GM19463 (cell line): ENCODE measurements at regions not wholly inside any gene's neighbourhood (a gene's known extent, or its start where the extent isn't known, plus 50 kb on each side); places are given as distances from the start of the nearest gene placed in this dataset.

Source experiments
- ATAC-seq: cut with Tn5 transposase; IDR thresholded peaks from one replicate; pipeline ENCODE4 v1.9.1; 2021; ENCODE audit warnings: mild to moderate bottlenecking, moderate library complexity; ENCODE audit not compliant: unreplicated experiment

DNA sequence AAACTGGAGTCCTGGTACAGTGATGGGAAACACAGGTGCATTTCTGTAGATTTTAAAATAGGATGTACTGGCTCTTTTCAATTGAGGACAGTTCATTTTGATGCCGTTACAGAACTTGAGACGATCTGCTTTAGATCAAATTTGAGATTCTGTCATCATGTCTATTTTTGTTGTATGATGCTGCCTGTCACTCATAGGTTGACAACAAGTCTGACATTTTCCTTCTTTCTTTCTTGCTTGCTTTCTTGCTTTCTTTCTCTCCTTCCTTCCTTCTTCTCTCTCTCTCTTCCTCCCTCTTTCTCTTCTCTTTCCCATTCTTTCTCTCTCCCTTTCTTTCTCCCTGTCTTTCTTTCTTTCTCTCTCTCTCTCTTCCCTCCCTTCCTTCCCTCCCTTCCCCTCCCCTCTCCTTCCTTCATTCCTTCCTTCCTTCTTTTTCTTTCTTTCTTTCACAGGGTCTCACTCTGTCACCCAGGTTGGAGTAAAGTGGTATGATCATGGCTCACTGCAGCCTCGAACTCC, 152.6 kb upstream of the SGK1 start:
- no peak for ATAC-seq

DNA sequence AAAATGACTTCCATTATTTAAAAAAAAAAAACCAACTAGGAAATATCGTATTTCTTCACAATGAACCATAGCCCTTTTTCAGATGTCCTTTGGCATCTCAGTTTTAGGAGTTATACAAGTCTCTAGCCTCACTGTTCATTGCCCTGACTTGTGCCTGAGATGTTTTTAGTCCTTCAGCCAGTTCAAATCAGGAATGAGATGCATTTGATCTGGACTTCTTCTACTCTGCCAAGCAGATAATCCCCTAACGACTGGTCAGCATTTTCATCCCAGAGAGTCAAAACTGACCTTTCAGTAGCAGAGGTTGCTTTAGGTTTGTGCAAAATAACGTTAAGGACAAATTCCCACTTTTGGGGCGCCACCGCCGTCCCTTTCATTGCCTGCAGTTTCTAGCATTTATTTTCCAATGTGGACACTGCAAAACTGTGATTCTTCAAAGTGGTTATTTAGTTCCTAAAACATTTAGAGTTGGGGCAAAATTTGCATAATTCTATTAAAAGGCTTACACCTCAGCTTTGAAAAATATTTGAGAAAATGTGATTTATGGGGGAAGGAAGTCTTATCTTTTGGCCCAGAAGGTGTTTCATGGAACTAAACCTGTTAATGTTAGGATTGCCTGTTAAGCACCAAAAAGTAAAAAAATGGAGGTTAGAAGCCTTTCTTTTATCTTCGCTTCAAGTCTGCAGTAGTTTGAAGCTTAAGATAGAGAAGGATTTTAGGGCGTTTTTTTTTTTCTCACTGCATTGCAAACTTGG, 152.0 kb upstream of the SGK1 start:
- ATAC-seq = no peak

DNA sequence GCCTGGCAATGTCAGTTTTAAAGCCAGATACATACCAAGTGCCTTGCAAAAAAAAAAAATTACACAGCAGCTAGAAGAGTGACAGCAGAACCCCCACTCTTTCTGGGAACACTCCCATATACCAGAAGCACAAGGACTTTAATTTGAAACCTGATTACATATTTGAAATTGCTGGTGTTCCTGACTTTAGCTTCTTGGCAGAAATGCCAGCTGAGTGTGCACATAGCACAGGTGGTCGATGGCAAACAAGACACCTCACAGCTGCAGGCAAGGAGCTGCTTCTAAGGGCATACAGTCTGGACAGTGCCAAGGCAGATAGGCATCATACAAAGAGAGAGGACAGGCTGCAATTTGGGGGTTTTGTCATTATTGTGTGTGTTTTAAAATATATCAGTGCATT, 150.7 kb upstream of the SGK1 start:
- ATAC-seq = no peak

DNA sequence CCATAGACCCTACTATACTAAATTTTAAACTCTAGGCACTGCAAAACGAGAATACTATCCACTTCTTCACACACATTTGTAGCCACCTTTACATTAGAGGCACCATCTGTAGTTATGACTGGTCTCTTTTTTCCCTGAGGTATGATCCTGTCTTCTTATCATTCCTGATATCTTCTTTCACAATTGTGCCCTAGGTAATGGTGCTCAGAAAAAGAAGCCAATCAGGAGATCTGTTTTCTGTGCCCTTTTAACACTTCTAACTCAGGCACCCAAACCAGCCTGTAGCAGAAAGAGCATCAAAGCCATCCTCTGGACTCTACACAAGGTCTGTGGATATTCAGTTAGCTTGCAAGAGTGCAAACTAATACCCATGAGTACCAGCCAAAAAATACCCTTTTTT, 149.7 kb upstream of the SGK1 start:
- no peak for ATAC-seq

DNA sequence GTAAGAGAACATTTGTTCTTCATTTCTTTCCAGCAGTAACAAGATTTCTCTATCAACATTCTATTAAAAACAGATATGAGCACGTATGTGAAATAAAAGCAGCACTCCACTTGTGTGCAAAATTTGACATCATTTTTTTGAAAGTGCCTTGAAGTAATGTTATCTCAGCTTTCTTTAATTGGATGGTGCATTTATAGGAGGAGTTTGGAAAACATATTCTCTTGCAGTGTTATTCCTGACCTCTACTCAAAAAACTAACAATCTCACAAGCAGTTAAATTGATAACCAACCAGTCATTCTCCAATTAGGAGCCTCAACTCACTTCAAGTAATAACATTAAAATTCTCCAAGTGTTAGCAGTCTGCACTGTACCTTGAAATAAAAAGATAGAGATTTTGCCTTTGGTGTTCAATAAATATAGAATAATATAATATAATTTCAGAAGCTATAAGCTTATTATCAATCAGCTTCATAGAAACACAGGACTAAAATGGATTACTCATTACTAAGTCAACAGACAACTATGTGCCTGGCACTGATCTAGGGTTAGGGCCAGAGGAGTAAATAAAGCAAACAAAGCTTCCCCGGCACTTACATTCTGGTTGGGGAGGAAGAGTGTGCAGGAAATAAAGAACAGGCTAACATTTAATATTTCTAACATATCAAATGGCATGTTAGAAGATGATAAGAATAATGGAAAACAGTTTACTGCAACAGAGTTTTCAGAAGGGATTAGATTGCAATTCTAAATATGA, 149.0 kb upstream of the SGK1 start:
- no peak for ATAC-seq

DNA sequence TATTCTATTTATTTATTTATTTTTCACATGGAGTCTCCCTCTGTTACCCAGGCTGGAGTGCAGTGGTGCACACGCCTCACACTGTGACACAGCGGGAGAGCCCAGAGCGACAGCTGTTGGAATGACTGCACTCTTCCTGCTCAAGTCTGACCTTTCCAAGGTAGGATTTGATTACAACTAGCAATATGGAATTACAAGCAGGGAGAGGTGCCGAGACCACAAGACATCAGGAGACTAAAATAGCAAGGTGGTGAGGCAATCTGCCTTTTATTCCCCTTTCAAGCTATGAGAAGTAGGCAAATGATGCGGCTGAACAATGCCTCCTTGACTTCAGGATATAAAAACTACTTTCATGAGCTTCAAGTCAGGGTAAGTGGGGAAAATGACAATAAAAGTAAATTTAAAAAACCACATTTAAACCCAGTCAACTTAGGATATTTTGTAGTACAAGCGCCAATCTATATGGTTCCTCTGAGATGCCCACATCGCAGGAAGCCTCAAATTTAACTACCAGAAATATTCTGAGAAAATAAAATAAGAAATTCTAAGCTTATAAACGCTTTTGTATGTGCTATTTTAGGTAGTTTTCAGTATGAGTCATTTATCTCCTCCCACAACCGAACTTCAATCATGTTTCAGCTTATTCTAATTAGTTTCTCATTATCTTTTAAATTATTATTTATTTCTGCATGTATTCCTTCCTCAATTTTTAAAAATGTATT, 146.9 kb upstream of the SGK1 start:
- ATAC-seq = peak; percentile 65

DNA sequence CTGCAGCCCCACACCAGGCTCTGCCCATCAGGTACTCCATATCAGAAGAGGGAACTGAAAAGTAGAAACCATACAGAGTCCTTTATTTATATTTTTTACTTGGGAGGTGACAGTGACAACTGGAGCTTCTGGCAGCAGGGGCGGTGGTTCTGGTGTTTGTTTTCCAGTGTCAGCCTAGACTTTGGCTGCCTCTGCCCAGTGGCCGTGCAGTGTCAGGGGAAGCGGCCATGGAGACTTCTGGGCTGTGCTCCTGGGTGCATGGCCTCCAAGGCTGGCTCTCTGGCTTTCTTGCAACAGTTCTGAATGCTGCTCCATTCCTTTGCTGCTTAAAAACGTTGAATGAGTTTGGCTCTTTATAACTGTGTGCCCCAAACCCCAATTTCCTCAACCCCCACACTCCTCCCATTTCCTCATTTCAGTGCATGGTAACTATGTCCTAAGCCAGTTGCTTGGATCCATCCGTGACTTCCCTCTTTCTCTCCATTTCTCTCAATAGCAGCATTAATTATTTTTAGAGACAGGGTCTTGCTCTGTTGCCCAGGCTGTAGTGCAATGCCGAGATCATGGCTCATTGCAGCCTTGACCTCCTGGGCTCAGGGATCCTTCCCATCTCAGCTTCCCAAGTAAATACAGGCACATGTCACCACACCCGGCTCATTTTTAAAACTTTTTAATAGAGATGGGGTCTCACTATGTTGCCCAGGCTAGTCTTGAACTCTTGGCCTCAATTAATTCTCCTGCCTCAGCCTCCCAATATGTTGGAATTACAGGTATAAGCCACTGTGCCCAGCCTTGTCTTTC, 141.1 kb upstream of the SGK1 start:
- no peak for ATAC-seq

DNA sequence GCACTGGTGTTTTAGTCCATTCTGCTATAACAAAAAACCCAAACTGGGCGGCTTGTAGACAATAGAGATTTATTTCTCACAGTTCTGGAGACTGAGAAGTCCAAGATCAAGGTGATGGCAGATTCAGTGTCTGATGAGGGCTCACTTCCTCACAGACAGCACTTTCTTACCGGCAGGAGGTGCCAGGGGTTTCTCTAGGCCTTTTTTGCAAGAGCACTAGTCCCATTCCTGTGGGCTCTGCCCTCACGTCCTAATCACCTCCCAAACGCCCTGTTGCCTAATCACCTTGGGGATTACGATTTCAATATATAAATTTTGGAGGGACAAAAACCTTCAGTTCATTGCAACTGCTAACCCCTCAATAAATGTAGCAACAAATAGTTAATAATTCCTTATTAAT, 140.0 kb upstream of the SGK1 start:
- ATAC-seq = no peak

DNA sequence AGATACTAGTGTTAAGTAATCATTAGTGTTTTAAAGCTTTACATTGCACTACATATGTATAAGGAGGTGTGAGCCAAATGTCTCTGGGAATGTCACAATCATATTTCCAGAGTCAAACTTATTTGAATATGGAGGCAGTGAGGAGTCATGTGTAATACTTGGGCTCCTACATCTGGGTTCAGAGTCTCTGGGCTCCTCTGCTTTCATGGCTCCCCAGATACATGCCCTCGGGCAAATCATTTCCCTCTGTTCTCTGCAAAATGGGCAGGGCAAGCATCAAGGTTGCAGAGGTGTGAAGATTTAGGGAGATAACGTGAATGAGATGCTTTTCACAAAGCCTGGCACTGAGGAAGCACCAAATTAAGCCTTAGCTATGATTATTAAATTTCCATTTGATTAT, 138.3 kb upstream of the SGK1 start:
- no peak for ATAC-seq

DNA sequence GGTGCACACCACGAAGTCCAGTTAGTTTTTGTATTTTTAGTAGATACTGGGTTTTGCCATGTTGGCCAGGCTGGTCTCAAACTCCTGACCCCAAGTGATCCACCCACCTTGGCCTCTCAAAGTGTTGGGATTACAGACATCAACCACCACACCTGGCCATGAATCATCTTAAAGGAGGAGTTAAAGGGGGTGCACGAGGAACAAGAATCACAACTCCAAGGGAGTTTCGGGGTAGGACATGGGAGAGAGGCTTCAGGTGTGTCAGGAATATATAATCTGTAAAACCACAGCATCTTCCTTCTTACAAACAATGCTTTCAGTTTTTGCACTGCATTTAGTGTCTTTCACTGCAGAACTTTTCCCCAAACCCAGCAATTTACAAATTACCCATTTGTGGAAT, 137.4 kb upstream of the SGK1 start:
- no peak for ATAC-seq

DNA sequence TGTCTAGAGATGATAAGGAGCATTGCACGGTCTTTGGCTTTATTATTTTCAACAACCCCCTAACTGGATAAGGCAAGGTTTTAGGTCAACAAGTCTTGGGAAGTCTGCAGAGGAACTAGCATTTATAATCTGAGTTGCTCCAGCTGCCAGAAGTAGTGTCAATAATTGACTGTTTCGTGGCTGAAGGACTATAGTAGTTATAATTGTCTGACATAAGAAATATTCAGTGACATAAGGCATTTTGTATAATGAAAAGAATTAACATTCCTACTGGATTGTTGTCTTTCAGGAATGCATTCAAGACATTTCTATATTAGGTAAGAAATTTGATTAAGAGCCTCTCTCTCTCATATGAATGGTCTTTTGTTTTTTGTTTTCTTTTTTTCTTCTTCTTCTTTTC, 136.9 kb upstream of the SGK1 start:
- no peak for ATAC-seq

DNA sequence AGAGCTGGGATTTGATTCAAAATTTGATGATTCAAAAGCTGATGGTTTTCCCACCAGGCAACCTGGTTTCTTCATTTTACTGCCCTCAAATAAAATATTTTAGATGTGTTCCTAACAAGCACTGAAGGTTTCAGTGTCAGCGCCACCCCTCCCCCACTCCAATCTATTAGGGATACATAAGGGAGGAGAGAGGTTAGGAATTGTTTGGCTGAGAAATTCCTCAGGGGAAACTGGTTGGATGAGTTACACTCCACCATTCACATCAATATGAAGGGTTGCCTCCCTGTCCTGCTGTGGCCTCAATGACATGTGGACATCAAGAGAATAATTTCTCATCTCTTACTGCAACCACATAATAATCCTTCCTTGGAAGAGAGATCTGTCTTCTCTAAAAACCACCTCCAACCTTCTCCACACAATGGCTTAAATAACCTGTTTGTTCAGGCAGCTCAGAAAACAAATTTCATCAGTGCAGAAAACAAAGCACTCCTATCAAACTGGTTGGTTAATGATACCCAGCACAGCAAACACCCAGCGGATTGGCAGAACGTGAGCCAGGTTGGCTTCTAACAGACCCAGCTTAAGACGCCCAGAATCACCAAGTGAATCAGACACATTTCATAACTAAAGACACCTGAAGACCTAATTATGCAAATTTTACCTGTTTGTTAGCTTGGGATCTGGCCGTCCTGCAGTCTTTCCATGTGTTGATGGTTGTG, 136.0 kb upstream of the SGK1 start:
- ATAC-seq = no peak

DNA sequence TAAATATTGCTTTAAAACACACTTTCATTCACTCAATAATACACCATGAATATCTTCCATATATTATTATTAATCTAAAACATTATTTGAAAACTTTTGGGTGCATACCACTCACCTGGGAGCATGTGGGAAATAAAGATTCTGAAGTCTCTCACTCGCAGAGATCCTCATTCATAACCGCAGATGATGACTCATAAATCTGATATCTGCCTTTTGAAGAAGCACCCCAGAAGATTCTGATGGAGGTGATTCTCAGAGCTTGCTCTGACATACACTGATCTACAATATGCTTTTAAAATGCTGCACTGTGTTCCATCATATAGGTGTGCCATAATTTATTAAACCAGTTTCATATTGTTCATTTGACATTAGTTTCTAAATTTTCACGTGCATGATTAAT, 135.0 kb upstream of the SGK1 start:
- no peak for ATAC-seq

DNA sequence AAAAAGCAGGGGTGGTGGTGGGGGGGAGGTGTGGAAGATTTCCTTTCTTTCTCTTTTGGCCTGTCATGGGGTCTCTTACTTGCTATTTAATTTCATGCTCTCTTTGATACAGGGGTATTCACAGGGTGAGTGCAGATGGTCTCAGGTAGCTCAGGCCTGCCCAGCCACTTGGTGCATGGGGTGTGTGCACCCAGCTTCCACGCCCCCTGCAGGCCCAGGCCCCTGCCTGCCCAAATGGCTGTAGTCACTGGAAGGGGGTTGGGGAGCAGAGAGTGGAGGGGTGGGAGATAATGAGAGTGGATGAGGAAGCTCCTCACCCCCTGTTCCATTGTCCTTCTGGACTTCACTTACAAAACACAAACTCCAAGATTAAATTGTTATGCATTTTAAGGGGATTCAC, 133.6 kb upstream of the SGK1 start:
- no peak for ATAC-seq

DNA sequence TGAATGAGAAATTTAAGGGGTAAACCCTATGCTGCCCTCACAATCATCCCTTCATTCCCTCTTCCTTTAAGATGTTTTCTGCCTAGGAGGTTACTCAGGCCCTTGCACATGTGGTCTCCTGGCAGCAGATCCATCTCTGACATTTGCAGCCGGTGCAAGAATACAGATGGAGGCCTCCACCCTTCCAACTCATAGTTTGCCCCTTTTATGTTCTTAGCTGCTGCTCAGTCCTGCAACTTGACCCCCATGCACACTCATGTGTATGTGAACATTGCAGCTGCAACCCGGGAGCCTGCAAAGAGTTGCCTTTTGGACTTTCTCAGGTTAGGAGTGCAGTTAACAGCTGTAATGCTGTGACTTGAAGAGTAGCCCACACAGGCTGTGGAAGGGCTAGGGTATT, 131.9 kb upstream of the SGK1 start:
- no peak for ATAC-seq

DNA sequence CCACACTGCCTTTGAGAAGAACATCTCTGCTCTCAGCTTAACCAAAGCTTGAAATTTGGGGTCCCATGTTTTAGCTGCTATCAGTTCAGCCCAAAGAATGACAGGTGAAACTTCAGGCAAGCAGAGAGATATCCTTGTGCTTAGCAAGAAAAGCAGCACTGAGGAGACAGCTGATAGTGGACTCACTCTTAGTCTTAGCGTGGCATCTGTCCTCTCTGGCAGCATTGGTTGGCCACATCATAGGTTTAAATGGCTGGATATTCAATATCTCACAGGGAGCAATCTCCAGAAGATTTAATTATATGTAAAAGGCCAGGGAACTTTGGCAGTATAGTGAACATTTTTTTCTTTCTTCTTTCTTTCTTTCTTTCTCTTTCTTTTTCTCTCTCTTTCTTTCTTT, 131.1 kb upstream of the SGK1 start:
- ATAC-seq = no peak

DNA sequence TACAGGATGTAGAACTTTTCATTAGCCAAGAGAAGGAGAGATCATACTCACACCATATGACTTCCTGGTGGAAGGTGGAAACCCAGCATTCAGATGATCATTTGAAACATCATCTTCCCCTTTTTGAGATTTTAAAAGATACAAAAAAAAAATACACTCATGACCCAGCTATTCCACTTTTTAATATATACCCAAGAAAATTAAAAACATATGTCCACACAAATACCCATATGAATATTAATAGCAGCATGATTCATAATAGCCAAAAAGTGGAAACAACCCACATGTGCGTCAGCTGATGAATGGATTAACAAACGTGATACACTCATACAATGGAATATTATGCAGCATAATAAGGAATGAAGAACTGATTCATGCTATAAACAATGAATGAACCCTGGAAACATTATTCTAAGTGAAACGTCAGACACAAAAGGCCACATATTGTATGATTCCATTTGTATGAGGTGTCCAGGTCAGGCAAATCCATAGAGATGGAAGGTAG, 130.0 kb upstream of the SGK1 start:
- ATAC-seq = no peak

DNA sequence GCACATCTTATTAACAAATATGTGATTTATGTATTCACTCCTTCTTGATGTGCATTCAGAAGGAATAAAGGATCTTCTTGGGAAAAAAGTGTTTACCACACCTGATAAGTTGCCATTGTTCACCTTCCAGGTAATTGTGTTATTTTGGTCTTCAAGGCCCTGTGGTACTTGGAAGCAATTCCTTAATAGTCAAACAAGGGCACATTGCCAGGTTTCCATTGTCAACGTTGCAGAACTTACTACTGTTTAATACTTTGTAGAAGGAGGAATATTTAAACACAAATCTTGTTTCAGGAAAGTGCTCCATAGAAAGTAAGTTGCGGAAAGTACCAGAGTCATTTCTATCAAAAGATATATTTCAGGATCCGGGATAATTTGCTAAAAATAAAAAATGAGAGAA, 129.5 kb upstream of the SGK1 start:
- no peak for ATAC-seq

DNA sequence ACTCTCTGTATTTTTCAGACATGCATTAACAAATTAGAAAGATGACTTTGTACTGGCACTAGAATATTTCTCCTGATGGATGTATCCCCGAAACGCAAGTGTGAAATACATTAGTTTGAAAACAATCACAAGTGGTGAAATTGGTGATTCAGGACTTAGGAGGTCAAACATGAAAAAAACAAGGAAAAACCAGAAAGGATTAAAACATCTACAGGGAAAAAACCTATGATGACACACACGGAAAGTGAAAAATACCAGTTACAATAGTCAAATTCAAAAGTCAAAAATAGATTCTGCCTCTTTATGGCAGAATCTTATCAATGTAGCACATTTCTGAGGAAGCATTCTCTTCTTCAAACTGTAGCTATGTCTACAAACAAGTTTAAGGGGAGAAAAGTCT, 129.0 kb upstream of the SGK1 start:
- no peak for ATAC-seq

DNA sequence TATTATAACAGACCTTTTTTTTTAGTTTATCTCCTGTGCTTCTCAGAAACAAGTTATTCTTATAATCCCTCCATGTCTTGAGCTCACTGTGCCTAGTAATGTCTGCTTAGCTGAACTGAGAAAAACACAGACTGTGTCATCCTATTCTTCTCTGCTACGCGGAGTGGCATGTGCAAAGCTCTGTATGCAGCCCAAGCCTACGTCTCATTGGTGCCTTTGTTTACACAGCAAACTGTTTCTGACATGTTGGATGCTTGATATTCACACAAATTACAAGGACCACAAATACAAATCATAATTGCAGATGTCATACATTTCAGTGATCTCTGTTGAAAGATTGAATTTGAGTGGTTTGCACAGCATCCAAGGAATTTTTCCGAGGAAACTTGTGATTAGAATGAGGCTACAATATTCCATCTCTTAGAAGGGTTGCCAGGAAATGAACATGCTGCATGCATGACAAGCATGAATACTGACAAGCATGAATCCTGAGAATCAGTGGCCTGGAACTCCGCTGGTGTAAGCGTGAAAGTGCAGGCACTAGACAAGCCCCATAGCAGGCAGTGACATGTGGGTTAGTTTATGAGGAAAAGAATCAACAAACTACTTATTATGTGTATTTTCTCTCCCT, 128.4 kb upstream of the SGK1 start:
- no peak for ATAC-seq
